ENCODE measurements at regions not wholly inside any gene's neighbourhood (a gene's known extent, or its start where the extent isn't known, plus 50 kb on each side); places are given as distances from the start of the nearest gene placed in this dataset.

DNA sequence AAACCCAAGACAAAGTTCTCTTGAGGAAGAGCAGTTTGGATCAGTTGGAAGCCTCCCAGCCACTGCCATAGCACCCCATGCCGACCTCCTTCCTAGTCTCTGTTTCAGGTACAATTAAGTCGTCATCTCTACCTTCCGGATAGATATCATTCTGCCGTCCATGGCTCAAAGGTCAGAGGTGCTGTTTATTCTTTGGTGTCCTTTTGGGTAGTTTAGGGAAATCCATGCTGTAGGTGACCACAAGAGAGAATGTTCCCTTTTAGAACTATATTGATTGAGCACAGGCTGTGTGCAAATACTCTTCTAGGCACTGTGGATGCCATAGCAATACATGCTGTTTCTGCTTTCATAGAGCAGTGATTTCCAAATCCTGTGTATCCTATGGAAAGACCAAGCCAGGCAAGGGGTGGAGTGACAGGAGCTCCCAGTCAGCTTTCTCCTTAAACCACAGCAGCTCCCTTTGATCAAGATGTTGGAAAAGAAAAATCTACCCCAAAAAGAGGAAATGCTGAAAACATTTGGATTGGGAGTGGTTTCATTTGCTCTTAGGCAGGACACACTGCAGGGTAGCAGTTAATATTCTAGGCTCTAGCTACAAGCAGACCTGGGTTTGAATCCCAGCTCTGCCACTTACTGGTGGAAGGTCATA lies 127.9 kb downstream of the PALM2AKAP2 start (continued):
- no peak for TF ChIP-seq TOX (CRISPR knock-in tag; IDR thresholded peaks at IDR 0.05; ENCODE audit: borderline replicate concordance)
- TF ChIP-seq, protein P1, sequence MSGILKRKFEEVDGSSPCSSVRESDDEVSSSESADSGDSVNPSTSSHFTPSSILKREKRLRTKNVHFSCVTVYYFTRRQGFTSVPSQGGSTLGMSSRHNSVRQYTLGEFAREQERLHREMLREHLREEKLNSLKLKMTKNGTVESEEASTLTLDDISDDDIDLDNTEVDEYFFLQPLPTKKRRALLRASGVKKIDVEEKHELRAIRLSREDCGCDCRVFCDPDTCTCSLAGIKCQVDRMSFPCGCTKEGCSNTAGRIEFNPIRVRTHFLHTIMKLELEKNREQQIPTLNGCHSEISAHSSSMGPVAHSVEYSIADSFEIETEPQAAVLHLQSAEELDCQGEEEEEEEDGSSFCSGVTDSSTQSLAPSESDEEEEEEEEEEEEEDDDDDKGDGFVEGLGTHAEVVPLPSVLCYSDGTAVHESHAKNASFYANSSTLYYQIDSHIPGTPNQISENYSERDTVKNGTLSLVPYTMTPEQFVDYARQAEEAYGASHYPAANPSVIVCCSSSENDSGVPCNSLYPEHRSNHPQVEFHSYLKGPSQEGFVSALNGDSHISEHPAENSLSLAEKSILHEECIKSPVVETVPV (CRISPR knock-in tag; IDR thresholded peaks at IDR 0.05) = no peak
- TF ChIP-seq ARNTL (CRISPR knock-in tag; IDR thresholded peaks at IDR 0.05; ENCODE audit: borderline replicate concordance, low read depth) = no peak
- no peak for TF ChIP-seq TCF4 (CRISPR knock-in tag; IDR thresholded peaks at IDR 0.05; ENCODE audit: borderline replicate concordance)

DNA sequence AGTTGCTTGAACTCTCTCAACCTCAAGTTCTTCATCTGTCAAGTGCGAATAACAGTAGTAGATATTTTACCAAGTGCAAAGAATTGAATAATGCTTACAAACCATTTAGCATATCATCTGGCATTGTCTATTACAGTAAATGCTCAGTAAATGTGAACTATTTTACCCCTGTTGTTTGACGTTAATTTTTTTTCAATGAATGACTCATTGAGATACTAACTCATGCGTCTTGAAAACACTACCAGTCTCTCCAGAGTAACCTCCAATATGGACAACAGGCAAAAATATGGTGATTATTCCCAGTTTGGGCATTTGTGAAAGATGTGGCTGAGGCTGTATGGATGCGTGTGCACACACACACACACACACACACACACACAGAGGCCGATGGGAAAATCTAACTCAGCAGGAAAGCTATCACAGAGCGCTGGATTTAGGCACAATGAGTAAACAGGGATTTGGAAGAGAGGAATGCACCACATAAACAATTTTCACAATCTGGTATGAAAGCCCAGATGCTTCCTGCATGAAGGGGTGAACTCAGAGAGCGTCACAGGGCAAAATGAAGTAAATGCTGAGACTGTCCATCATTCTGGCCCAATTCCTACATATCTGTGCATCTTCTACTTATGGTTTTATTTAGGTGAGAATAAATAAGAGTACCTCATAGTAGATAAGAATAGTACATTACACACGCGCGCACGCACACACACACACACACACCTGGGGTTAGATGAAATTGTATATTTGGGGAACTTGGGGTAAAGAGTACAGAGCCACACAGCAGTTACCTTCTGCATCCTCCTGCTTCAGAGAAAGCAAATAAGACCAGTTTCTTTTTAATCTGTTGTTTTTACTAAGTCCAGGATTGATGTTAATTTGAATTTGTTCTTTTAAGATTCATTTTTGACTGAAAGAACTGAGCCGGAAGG lies 128.7 kb downstream of the PALM2AKAP2 start:
- ATAC-seq = no peak
- no peak for TF ChIP-seq PPARA (CRISPR knock-in tag; IDR thresholded peaks at IDR 0.05; ENCODE audit: borderline replicate concordance)
- no peak for TF ChIP-seq ARNTL (CRISPR knock-in tag; IDR thresholded peaks at IDR 0.05; ENCODE audit: borderline replicate concordance, low read depth)
- TF ChIP-seq SNAI2 (CRISPR knock-in tag; IDR thresholded peaks at IDR 0.05) = no peak
- no peak for TF ChIP-seq ZC3H10 (CRISPR knock-in tag; IDR thresholded peaks at IDR 0.05)
- TF ChIP-seq TOX (CRISPR knock-in tag; IDR thresholded peaks at IDR 0.05; ENCODE audit: borderline replicate concordance) = no peak
- TF ChIP-seq ZNF565 (CRISPR knock-in tag; conservative IDR thresholded peaks at IDR 0.05; ENCODE audit: low read depth) = no peak
- no peak for TF ChIP-seq ZNF8 (CRISPR knock-in tag; IDR thresholded peaks at IDR 0.05)
- TF ChIP-seq OSR1 (CRISPR knock-in tag; IDR thresholded peaks at IDR 0.05) = no peak

DNA sequence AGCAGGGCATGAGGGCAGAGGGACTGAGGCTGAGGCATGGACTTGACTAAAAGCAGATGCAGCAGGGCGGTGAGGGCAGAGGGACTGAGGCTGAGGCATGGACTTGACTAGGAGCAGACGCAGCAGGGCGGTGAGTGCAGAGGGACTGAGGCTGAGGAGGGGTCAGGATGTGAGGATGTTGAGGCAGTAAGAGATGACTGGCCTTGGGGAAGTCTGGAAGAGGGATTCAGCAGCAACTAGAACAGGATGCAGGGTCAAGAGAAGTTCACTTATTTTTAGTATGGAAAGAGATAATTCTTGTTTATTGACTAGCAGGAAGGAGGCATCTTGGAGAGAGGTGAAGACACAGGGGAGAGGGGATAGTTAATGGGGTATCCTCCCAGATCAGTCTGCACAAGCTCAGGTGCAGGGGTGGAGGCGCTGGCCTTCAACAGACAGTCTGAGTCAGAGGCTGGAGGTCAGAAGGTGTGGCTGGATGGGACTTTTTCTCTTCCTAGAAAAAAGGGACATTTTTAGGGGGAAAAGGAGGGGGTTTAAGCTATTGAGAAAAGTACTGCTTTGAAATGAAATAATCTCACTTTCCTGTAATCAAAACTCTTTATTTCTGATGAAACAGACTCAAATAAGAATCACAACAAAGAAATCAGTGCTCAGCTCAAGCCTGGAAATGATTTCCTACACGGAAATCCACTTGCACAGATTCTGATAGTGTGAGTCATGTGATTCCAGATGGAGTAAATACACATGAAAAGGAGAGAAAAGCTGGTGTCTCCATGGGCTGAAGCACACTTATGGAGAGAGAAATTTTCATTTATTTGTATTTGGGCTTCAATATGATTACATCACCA lies 130.9 kb downstream of the PALM2AKAP2 start:
- ATAC-seq = peak; percentile 80
- TF ChIP-seq ARNTL (CRISPR knock-in tag; IDR thresholded peaks at IDR 0.05; ENCODE audit: borderline replicate concordance, low read depth) (no peak), TOX (CRISPR knock-in tag; IDR thresholded peaks at IDR 0.05; ENCODE audit: borderline replicate concordance) (no peak), ZNF70 (CRISPR knock-in tag; IDR thresholded peaks at IDR 0.05) (no peak), ESRRG (CRISPR knock-in tag; IDR thresholded peaks at IDR 0.05) (no peak), GLIS3 (CRISPR knock-in tag; IDR thresholded peaks at IDR 0.05) (no peak), ZFP30 (CRISPR knock-in tag; IDR thresholded peaks at IDR 0.05) (no peak), ZC3H10 (CRISPR knock-in tag; IDR thresholded peaks at IDR 0.05) (no peak), PPARA (CRISPR knock-in tag; IDR thresholded peaks at IDR 0.05; ENCODE audit: borderline replicate concordance) (no peak), ZNF565 (CRISPR knock-in tag; conservative IDR thresholded peaks at IDR 0.05; ENCODE audit: low read depth) (no peak), CSDC2 (CRISPR knock-in tag; IDR thresholded peaks at IDR 0.05) (no peak), BACH2 (CRISPR knock-in tag; IDR thresholded peaks at IDR 0.05; ENCODE audit: borderline replicate concordance) (no peak), ZFP3 (CRISPR knock-in tag; IDR thresholded peaks at IDR 0.05) (no peak)
- TF ChIP-seq, protein P2, sequence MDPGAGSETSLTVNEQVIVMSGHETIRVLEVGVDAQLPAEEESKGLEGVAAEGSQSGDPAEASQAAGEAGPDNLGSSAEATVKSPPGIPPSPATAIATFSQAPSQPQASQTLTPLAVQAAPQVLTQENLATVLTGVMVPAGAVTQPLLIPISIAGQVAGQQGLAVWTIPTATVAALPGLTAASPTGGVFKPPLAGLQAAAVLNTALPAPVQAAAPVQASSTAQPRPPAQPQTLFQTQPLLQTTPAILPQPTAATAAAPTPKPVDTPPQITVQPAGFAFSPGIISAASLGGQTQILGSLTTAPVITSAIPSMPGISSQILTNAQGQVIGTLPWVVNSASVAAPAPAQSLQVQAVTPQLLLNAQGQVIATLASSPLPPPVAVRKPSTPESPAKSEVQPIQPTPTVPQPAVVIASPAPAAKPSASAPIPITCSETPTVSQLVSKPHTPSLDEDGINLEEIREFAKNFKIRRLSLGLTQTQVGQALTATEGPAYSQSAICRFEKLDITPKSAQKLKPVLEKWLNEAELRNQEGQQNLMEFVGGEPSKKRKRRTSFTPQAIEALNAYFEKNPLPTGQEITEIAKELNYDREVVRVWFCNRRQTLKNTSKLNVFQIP (CRISPR knock-in tag; IDR thresholded peaks at IDR 0.05; ENCODE audit: borderline replicate concordance, low read depth) = no peak

DNA sequence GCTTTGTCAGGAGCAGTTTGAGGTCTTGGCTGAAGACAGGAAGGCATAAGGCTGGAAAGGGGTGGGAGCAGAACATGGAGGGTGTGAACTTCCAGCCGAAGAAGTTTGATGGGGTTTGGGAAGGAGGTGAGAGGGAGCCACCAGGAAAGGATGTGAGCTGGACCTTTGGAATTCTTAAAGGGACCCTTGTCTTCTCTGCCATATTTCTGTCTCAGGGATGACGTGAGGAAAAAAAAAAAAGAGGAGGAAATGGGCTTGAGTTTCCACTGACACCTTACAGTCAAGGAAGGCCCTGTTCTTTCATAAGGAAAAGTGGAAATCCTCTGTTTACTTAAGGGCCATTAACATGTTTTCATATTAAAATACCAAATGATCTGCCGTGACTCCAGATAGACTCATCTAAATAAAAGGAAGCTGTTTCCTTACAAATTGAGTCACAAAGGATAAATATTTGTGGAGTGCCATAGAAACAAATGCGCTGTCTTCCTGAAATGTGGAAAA lies 132.1 kb downstream of the PALM2AKAP2 start:
- ATAC-seq = peak; percentile 11
- TF ChIP-seq PPARA (CRISPR knock-in tag; IDR thresholded peaks at IDR 0.05; ENCODE audit: borderline replicate concordance) = no peak
- no peak for TF ChIP-seq ESRRG (CRISPR knock-in tag; IDR thresholded peaks at IDR 0.05)
- TF ChIP-seq BACH2 (CRISPR knock-in tag; IDR thresholded peaks at IDR 0.05; ENCODE audit: borderline replicate concordance) = no peak
- TF ChIP-seq GLIS3 (CRISPR knock-in tag; IDR thresholded peaks at IDR 0.05) = no peak
- TF ChIP-seq ZNF8 (CRISPR knock-in tag; IDR thresholded peaks at IDR 0.05) = no peak
- TF ChIP-seq ZFP3 (CRISPR knock-in tag; IDR thresholded peaks at IDR 0.05) = no peak
- no peak for TF ChIP-seq ZNF565 (CRISPR knock-in tag; conservative IDR thresholded peaks at IDR 0.05; ENCODE audit: low read depth)
- TF ChIP-seq SNAI2 (CRISPR knock-in tag; IDR thresholded peaks at IDR 0.05) = no peak
- no peak for TF ChIP-seq OSR1 (CRISPR knock-in tag; IDR thresholded peaks at IDR 0.05)
- no peak for TF ChIP-seq RARB (CRISPR knock-in tag; IDR thresholded peaks at IDR 0.05)
- TF ChIP-seq ARNTL (CRISPR knock-in tag; IDR thresholded peaks at IDR 0.05; ENCODE audit: borderline replicate concordance, low read depth) = no peak
- TF ChIP-seq ZFP30 (CRISPR knock-in tag; IDR thresholded peaks at IDR 0.05) = no peak
